ENCODE measurements at regions not wholly inside any gene's neighbourhood (a gene's known extent, or its start where the extent isn't known, plus 50 kb on each side); places are given as distances from the start of the nearest gene placed in this dataset.

GRCh38 chr17:72434581-72434980, 313.8 kb downstream of the SOX9 start:
- intact Hi-C loops (cut with DNase I), result no loop called here

GRCh38 chr17:72434991-72435618, 314.3 kb downstream of the SOX9 start:
- TF ChIP-seq CTCF (IDR thresholded peaks at IDR 0.05), result no peak
- no peak for ATAC-seq

More at GRCh38 chr17:72434581-72434980, 313.8 kb downstream of the SOX9 start:
- H3K27ac ChIP-seq, result no peak overlapping the region
- H3K27me3 ChIP-seq (ENCODE audit: low read depth), result no peaks in the 10 kb centered on the region
- H3K4me1 ChIP-seq, result no peaks in the 10 kb centered on the region
- no peaks in the 10 kb centered on the region for H3K36me3 ChIP-seq
- no peak for ATAC-seq
- DNase-seq, result no peak
- H3K9me3 ChIP-seq, result no peaks in the 10 kb centered on the region
- H3K4me3 ChIP-seq, result no peak overlapping the region
- no peak for TF ChIP-seq CTCF (IDR thresholded peaks at IDR 0.05)

GRCh38 chr17:72438783-72439182, 318.0 kb downstream of the SOX9 start:
- Histone ChIP-seq H3K27ac (no peak overlapping the region), H3K9me3 (no peaks in the 10 kb centered on the region), H3K27me3 (ENCODE audit: low read depth) (no peaks in the 10 kb centered on the region), H3K36me3 (no peaks in the 10 kb centered on the region), H3K4me1 (no peaks in the 10 kb centered on the region), H3K4me3 (no peak overlapping the region)
- ATAC-seq (no peak), DNase-seq (no peak)
- intact Hi-C loops (cut with DNase I), result no loop called here
- no peak for TF ChIP-seq CTCF (IDR thresholded peaks at IDR 0.05)

More at GRCh38 chr17:72434991-72435618, 314.3 kb downstream of the SOX9 start:
- H3K27ac ChIP-seq, result no peak overlapping the region
- H3K36me3 ChIP-seq, result no peaks in the 10 kb centered on the region
- no peak overlapping the region for H3K4me3 ChIP-seq
- H3K4me1 ChIP-seq, result no peaks in the 10 kb centered on the region
- intact Hi-C loops (cut with DNase I), result no loop called here
- no peaks in the 10 kb centered on the region for H3K27me3 ChIP-seq (ENCODE audit: low read depth)
- no peak for DNase-seq
- no peaks in the 10 kb centered on the region for H3K9me3 ChIP-seq

GRCh38 chr17:72439893-72440502, 319.2 kb downstream of the SOX9 start:
- intact Hi-C loops (cut with DNase I), result no loop called here
- TF ChIP-seq CTCF (IDR thresholded peaks at IDR 0.05), result no peak
- Histone ChIP-seq H3K36me3 (no peaks in the 10 kb centered on the region), H3K27ac (no peak overlapping the region), H3K9me3 (no peaks in the 10 kb centered on the region), H3K4me1 (no peaks in the 10 kb centered on the region), H3K27me3 (ENCODE audit: low read depth) (no peaks in the 10 kb centered on the region), H3K4me3 (no peak overlapping the region)
- no peak for DNase-seq
- no peak for ATAC-seq

GRCh38 chr17:72440961-72441360, 320.1 kb downstream of the SOX9 start:
- TF ChIP-seq CTCF (IDR thresholded peaks at IDR 0.05), result no peak
- H3K36me3 ChIP-seq, result no peaks in the 10 kb centered on the region
- H3K27ac ChIP-seq, result no peak overlapping the region
- H3K4me3 ChIP-seq, result no peak overlapping the region
- intact Hi-C loops (cut with DNase I), result no loop called here
- no peaks in the 10 kb centered on the region for H3K9me3 ChIP-seq
- DNase-seq, result no peak
- no peak for ATAC-seq
- no peaks in the 10 kb centered on the region for H3K27me3 ChIP-seq (ENCODE audit: low read depth)
- no peaks in the 10 kb centered on the region for H3K4me1 ChIP-seq
